NCI-H69 (cell line): ENCODE measurements at regions not wholly inside any gene's neighbourhood (a gene's known extent, or its start where the extent isn't known, plus 50 kb on each side); places are given as distances from the start of the nearest gene placed in this dataset.
"Not testable (repeated sequence)": the region's sequence is repeated elsewhere in the genome, so short reads cannot be mapped to it uniquely, and the experiment has no call there.

Experiments
- DNase-seq: peaks from one replicate; lab custom pipeline; 2025; lab: John Stamatoyannopoulos, UW

GRCh38 chr2:132324005-132324404 lies 92.6 kb upstream of the GPR39 start:
- not testable (repeated sequence) for DNase-seq

- DNase-seq, result not testable (repeated sequence)
These were observed 84.1 kb upstream of the GPR39 start for GRCh38 chr2:132332345-132333033.

DNA sequence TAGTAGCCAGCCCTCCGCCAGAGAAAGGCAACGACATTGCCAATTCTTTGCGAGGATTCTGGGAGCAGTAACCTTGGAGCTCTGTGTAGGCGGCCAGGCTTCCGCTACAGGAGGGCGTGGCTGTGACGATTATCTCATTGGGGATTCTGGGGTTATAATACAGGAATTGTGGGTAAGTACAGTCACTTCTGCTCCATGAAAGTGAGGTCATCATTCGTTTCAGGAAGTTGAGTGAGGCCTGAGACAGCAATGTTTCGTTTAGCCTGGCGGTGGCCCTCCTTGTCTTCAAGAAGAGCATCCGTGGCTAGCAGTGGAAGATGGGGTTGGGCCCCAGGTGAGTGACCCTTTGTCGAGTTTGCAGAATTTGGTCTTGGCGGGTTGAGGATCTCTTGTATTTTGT lies 79.5 kb upstream of the GPR39 start:
- DNase-seq, result not testable (repeated sequence)

- not testable (repeated sequence) for DNase-seq
These were observed 78.8 kb upstream of the GPR39 start for GRCh38 chr2:132337844-132338243.

DNA sequence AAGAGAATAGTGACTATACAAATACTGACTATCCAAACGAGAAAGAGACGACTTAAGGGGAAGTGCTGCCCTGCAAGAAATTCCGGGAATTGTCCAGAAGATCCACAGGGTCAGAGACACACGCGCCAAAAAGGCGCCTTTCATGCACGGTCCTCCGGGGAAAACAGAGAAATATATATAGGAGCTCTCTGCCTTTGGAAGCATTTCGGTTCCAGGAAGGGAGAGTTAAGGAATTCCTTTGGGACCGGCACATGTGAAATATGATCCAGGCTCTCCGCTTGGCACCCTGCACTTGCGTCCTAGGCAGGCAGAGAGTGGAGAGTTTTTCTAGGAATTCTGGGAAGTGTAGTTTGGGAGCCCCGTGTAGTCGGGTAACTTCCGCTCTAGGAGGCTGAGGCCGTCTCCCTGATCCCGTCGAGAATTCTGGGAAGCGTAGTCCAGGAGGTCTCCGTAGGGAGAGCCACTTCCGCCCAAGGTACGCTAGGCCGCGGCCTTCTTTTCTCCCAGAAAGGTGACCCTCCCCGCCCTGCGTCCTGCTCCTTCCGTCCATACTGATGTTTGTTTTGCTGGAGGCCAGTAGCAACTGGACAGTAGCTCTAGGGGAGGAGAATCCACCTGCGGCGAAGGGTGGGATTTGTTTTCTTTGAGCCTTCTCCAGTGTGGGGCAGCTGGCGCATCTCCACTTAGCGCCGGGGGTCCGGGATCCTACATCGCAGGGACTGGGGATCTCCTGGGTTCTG lies 69.4 kb upstream of the GPR39 start:
- DNase-seq, result peak; percentile 60

- not testable (repeated sequence) for DNase-seq
These were observed 67.4 kb upstream of the GPR39 start for GRCh38 chr2:132349092-132349687.

DNA sequence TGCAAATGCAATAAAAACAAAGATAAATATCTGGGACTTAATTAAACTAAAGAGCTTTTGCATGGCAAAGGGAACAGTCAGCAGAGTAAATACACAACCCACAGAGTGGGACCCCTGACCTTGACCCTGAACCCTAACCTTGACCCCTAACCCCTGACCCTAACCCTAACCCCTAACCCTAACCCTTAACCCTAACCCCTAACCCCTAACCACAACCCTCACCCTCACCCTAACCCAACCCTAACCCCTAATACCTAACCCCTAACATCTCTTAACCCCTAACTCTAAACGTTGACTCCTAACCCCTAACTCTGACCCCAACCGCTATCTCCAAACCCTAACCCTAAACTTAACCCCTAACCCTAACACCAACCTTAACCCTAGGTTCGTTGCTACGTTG lies 64.9 kb upstream of the GPR39 start:
- not testable (repeated sequence) for DNase-seq

DNA sequence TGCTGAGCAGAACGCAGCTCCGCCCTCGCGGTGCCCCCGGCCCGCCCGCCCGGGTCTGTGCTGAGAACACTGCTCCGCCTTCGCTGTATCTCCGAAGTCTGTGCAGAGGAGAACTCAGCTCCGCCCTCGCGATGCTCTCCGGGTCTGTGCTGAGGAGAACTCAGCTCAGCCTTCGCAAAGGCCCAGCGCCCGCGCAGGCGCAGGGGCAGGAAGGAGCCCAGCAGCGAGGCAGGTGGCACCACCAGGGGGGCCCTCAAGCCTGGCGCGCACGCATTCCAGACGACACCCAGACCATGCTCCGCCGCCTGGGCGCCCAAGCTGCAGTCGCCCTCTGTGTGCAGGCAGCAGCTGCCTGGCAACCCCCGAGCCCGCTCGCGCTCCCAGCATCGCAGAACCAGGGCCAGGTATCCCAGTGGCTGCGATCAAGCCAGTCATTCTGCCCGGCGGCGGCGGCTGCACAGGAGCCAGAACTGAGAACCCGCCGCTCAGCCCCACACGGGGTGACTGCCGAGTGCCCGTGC lies 64.1 kb upstream of the GPR39 start:
- peak; percentile 12 for DNase-seq

DNA sequence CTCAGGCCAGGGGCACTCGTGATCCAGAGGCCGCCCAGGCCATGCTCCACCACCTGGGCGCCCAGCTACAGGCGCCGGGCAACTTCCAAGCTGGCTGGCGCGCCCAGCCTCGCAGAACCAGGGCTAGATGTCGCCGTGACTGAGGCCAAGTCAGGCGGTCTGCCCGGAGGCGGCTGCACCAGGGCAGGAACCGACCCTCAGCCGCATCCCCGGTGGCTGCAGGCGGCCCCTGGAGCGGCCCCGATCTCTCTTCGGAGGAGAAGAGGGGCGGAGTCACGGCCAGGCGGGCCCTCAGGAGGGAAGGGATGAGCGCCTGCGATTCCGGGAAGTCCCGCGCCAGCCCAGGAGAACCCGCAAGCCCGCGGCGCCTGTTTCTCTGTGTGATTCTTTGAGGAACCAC lies 63.2 kb upstream of the GPR39 start:
- DNase-seq, result not testable (repeated sequence)

- not testable (repeated sequence) for DNase-seq
These were observed 55.6 kb upstream of the GPR39 start for GRCh38 chr2:132360964-132361363.

DNA sequence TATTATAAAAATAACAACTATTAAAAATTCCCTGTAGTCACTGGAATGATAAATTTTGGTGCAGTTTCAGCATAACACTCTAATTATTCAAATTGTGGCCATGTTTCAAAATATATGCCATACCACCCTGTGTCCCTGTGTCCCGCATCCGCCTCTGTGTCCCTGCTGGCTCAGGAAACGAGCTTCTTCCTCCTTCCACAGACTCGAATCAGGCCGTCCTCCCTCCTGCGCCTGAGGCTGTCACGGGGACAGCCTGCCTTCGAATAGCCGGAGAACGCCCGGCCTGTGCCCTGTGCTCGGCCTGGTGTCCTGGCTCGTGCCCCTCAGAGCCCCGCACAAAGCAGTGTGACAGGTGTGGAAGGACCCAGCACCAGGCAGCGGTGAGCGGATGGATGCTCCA lies 55.1 kb upstream of the GPR39 start:
- DNase-seq, result not testable (repeated sequence)

- not testable (repeated sequence) for DNase-seq
These were observed 53.3 kb upstream of the GPR39 start for GRCh38 chr2:132363352-132363751.

GRCh38 chr2:132365963-132366362 lies 50.6 kb upstream of the GPR39 start:
- not testable (repeated sequence) for DNase-seq

DNA sequence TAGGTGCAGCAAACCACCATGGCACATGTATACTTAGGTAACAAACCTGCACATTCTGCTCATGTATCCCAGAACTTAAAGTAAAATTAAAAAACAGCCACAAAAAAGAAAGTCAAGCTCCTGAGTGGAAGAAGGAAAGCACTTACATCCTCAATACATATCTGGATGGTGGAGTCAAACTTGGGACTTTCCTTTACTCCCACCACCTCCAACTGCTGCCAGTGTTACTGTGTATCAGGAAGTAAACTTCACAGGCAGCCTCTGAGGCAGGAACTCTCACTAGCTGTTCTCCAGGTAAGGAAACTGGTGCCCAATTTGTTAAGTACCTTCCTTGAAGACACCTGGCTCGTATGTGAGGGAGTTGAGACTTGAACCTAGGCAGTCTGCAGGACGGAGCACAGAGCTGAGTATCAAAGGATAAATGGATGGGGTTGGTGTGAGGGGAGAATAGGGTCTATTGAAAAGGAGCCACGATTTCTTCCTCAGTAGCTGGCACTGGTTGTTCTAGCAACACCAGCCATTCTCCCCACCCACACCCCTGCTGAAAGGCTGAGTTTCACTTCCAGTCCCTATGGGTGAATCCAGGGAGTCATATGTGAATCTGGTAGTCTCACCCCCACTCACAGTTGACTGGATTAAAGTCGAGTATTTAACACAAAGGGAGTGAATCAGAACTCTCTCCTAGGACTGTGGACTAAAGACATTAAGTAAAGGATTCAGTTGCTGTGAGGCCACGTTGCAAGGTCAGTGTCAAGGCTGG lies 50.0 kb upstream of the GPR39 start:
- no peak for DNase-seq
